Gastrocnemius medialis (tissue), 4 donors: ENCODE measurements at regions not wholly inside any gene's neighbourhood (a gene's known extent, or its start where the extent isn't known, plus 50 kb on each side); places are given as distances from the start of the nearest gene placed in this dataset.
"Not testable (repeated sequence)": the region's sequence is repeated elsewhere in the genome, so short reads cannot be mapped to it uniquely, and the experiment has no call there.

Experiments
- ATAC-seq, 2 donors: fragments of 150-250 bp; one replicate each; pipeline ENCODE4 v1.9.1; 2016
- DNase-seq, 2 donors: peaks; one replicate each; pipeline ENCODE4 v3.0.0-alpha.2; 2019
- H3K27ac ChIP-seq, 4 donors: fragments of 200-600 bp; sonication (generic); 1 replicate in 1 of 4; 2 replicates in 3 of 4; pipeline ENCODE4 v1.5.1; 2016 to 2018; ENCODE audit warnings: mild to moderate bottlenecking in 2 of 4, moderate library complexity in 1 of 4
- H3K27me3 ChIP-seq, 3 donors: fragments of 200-600 bp; sonication (generic) in 2 of 3; 1 replicate in 1 of 3; 2 replicates in 2 of 3; pipeline versions ENCODE4 v1.5.1 to v1.6.0; 2016 to 2019; ENCODE audit warnings: mild to moderate bottlenecking in 1 of 3, moderate library complexity in 1 of 3
- H3K36me3 ChIP-seq, 2 donors: fragments of 200-600 bp; sonication (generic) in 1 of 2; one replicate each; pipeline ENCODE4 v1.5.1; 2017 to 2018
- H3K4me1 ChIP-seq, 2 donors: fragments of 200-600 bp; sonication (generic) in 1 of 2; one replicate each; pipeline ENCODE4 v1.5.1; 2016 to 2017; ENCODE audit warnings: mild to moderate bottlenecking in 2 of 2
- H3K4me3 ChIP-seq, 4 donors: fragments of 200-600 bp; sonication (generic) in 3 of 4; 1 replicate in 1 of 4; 2 replicates in 3 of 4; pipeline ENCODE4 v1.5.1; 2016 to 2019; ENCODE audit warnings: mild to moderate bottlenecking in 2 of 4
- H3K9me3 ChIP-seq, 3 donors: fragments of 200-600 bp; sonication (generic) in 2 of 3; 1 replicate in 1 of 3; 2 replicates in 2 of 3; pipeline ENCODE4 v1.5.1; 2016 to 2019
- POLR2A ChIP-seq, 2 donors: fragments of 450-650 bp; IDR thresholded peaks; one replicate each; pipeline ENCODE4 v1.6.1; 2017; ENCODE audit warnings: antibody characterized with exemption in 2 of 2, mild to moderate bottlenecking in 2 of 2, moderate library complexity in 2 of 2
- in situ Hi-C, 4 donors: fragments of 200-750 bp; cut with MboI; loops; one replicate each; pipeline versions ENCODE4 v1.15.0 to v1.8.0; 2017; ENCODE audit warnings: low sequenced_read_pairs in 4 of 4
- intact Hi-C: fragments of 100-400 bp; cut with DNase I; formaldehyde crosslinking; loops from one replicate; pipeline ENCODE4 v1.15.1; 2023; ENCODE audit warnings: low total_unique reads
- TF ChIP-seq, protein P1 (sequence below), 5 experiments: fragments of 450-650 bp in 3 of 5; fragments of 200-600 bp in 2 of 5; sonication (generic) in 2 of 5; IDR thresholded peaks in 4 of 5; conservative IDR thresholded peaks in 1 of 5; 1 replicate in 4 of 5; 2 replicates in 1 of 5; pipeline ENCODE4 v1.5.1; 2016 to 2019; ENCODE audit warnings: antibody characterized with exemption in 5 of 5, mild to moderate bottlenecking in 3 of 5, moderate library complexity in 3 of 5

DNA sequence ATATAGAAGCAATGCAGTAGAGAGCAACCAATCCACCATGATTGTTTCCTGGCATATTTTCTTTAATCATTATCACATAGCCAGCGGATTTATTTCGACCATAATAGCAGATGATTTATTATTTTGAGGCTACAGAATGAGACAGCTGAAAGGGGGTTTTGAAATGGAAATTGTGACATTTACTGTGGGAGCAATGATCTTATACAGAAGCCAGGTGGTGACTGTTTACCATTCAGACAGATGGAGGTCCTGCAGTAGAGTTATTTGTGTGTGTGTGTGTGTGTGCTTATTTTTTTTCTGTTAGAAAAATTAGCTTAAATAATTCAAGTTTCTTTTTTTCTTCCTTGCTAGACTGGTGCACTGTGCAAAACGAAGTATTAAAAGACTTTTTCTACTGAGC lies 1784.5 kb downstream of the MRPL39 start:
- Histone ChIP-seq H3K36me3 (no peaks in the 10 kb centered on the region), H3K9me3 (no peaks in the 10 kb centered on the region), H3K27ac (no peak overlapping the region), H3K4me1 (no peaks in the 10 kb centered on the region), H3K4me3 (no peak overlapping the region), H3K27me3 (no peaks in the 10 kb centered on the region)
- TF ChIP-seq POLR2A (IDR thresholded peaks at IDR 0.05) = no peak
- TF ChIP-seq, protein P1, sequence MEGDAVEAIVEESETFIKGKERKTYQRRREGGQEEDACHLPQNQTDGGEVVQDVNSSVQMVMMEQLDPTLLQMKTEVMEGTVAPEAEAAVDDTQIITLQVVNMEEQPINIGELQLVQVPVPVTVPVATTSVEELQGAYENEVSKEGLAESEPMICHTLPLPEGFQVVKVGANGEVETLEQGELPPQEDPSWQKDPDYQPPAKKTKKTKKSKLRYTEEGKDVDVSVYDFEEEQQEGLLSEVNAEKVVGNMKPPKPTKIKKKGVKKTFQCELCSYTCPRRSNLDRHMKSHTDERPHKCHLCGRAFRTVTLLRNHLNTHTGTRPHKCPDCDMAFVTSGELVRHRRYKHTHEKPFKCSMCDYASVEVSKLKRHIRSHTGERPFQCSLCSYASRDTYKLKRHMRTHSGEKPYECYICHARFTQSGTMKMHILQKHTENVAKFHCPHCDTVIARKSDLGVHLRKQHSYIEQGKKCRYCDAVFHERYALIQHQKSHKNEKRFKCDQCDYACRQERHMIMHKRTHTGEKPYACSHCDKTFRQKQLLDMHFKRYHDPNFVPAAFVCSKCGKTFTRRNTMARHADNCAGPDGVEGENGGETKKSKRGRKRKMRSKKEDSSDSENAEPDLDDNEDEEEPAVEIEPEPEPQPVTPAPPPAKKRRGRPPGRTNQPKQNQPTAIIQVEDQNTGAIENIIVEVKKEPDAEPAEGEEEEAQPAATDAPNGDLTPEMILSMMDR (IDR thresholded peaks at IDR 0.05 in 4 of 5, conservative IDR thresholded peaks at IDR 0.05 in 1 of 5) = no peak
- DNase-seq (no peak), ATAC-seq (no peak)
- intact Hi-C loops = no loop called here
- in situ Hi-C loops = no loop called here

DNA sequence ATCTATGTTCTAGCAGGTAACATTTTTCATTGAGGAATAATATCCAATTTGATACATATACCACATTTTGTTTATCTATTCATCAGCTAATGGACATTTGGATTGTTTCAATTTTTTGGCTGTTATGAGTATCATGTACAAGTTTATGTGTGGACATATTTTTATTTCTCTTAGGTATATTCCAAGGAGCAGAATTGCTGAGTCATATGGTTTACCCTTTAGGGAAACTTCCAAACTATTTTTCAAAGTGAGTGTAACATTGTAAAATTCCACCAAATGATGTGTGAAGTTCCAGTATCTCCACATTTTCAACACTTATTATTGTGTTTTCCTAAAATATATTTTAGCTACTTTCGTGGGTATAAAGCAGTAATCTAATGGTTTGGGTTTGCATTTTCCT lies 1789.9 kb downstream of the MRPL39 start:
- no peaks in the 10 kb centered on the region for H3K27me3 ChIP-seq
- intact Hi-C loops (no loop called here), in situ Hi-C loops (no loop called here)
- no peak for DNase-seq
- H3K36me3 ChIP-seq = no peaks in the 10 kb centered on the region
- H3K27ac ChIP-seq = no peak overlapping the region
- no peak overlapping the region for H3K4me3 ChIP-seq
- no peak for ATAC-seq
- H3K9me3 ChIP-seq = no peaks in the 10 kb centered on the region
- no peaks in the 10 kb centered on the region for H3K4me1 ChIP-seq
- TF ChIP-seq POLR2A (IDR thresholded peaks at IDR 0.05) = no peak
- TF ChIP-seq, protein P1 (IDR thresholded peaks at IDR 0.05 in 4 of 5, conservative IDR thresholded peaks at IDR 0.05 in 1 of 5) = no peak

DNA sequence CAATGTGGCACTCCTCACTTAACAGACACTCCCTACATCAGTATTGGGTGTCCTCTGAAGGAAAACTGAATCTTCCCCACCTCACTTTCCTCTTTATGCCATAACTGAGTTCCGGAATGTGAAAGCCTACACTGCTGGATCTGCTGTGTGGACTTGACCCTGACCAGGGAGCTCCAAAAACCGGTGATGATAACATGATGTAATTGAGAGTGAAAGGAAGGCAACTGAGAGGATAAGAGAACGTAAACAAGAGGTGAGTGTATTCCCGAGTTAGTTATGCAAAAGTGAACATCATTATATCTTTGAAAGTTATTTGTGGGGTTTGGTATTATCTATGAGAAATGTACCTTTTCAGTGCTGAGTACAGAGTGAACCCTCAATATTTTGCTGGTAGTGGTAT lies 1794.8 kb downstream of the MRPL39 start:
- ATAC-seq (no peak), DNase-seq (no peak)
- H3K9me3 ChIP-seq = no peaks in the 10 kb centered on the region
- no peak overlapping the region for H3K4me3 ChIP-seq
- in situ Hi-C loops = no loop called here
- H3K27me3 ChIP-seq = no peaks in the 10 kb centered on the region
- intact Hi-C loops = no loop called here
- TF ChIP-seq POLR2A (IDR thresholded peaks at IDR 0.05) = no peak
- TF ChIP-seq, protein P1 (IDR thresholded peaks at IDR 0.05 in 4 of 5, conservative IDR thresholded peaks at IDR 0.05 in 1 of 5) = no peak
- no peaks in the 10 kb centered on the region for H3K4me1 ChIP-seq
- no peaks in the 10 kb centered on the region for H3K36me3 ChIP-seq
- H3K27ac ChIP-seq = no peak overlapping the region

DNA sequence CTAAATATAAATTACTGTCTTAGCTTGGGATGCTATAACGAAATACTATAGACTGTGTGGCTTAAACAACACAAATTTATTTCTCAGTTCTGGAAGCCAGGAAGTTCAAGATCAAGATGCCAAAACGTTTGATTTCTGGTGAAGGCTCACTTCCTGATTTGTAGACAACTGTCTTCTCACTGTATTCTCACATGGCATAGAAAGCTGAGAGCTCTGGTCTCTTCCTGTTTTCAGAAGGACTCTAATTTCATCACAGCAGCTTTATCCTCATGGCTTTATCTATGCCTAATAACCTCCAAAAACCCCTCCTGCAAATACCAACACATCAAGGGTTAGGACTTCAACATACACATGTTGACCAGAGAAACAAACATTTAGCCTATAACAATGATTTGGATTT lies 1795.5 kb downstream of the MRPL39 start:
- Histone ChIP-seq H3K27me3 (no peaks in the 10 kb centered on the region), H3K4me1 (no peaks in the 10 kb centered on the region), H3K9me3 (no peaks in the 10 kb centered on the region), H3K36me3 (no peaks in the 10 kb centered on the region), H3K4me3 (no peak overlapping the region), H3K27ac (no peak overlapping the region)
- ATAC-seq (no peak), DNase-seq (no peak)
- no peak for TF ChIP-seq POLR2A (IDR thresholded peaks at IDR 0.05)
- TF ChIP-seq, protein P1 (IDR thresholded peaks at IDR 0.05 in 4 of 5, conservative IDR thresholded peaks at IDR 0.05 in 1 of 5) = no peak
- in situ Hi-C loops (no loop called here), intact Hi-C loops (no loop called here)

DNA sequence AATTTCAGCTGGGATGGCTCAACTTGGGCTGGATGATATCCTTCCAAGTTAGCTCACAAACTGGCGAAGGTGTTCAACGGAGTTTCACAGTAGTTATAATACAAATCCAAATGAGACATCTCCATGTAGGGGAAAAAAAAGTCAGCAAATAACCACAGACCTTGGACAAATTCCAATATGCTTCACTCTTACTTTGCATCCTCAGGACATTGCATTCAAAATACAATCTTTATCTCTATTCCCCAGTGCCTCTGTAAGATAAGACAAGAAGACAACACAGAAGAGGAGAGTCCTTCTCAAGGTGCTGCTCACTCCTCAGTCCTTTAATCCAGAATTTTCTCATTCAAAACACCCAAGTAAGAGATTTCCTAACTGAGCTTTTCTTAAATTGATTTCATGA lies 1797.7 kb downstream of the MRPL39 start:
- H3K36me3 ChIP-seq = no peaks in the 10 kb centered on the region
- H3K27ac ChIP-seq = no peak overlapping the region
- no peak for DNase-seq
- intact Hi-C loops (no loop called here), in situ Hi-C loops (no loop called here)
- no peaks in the 10 kb centered on the region for H3K4me1 ChIP-seq
- H3K4me3 ChIP-seq = no peak overlapping the region
- ATAC-seq = no peak
- H3K9me3 ChIP-seq = no peaks in the 10 kb centered on the region
- TF ChIP-seq, protein P1 (IDR thresholded peaks at IDR 0.05 in 4 of 5, conservative IDR thresholded peaks at IDR 0.05 in 1 of 5) = no peak
- TF ChIP-seq POLR2A (IDR thresholded peaks at IDR 0.05) = no peak
- H3K27me3 ChIP-seq = no peaks in the 10 kb centered on the region

DNA sequence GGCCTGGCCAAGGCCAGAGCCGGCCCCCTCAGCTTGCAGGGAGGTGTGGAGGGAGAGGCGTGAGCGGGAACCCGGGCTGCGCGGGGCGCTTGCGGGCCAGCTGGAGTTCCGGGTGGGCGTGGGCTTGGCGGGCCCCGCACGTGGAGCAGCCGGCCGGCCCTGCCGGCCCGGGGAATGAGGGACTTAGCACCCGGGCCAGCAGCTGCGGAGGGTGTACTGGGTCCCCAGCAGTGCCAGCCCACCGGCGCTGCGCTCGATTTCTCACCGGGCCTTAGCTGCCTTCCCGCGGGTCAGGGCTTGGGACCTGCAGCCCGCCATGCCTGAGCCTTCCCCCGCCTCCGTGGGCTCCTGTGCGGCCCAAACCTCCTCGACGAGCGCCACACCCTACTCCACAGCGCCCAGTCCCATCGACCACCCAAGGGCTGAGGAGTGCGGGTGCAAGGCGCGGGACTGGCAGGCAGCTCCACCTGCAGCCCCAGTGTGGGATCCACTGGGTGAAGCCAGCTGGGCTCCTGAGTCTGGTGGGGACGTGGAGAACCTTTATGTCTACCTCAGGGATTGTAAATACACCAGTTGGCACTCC lies 1800.2 kb downstream of the MRPL39 start:
- ATAC-seq, H3K4me3 ChIP-seq, H3K27me3 ChIP-seq, H3K36me3 ChIP-seq, H3K9me3 ChIP-seq, DNase-seq, H3K27ac ChIP-seq, in situ Hi-C loops, intact Hi-C loops, H3K4me1 ChIP-seq: not testable (repeated sequence)
